ENCODE measurements at regions not wholly inside any gene's neighbourhood (a gene's known extent, or its start where the extent isn't known, plus 50 kb on each side); places are given as distances from the start of the nearest gene placed in this dataset.

- TF ChIP-seq RXRA (IDR thresholded peaks at IDR 0.05; ENCODE audit: insufficient read depth, low read depth, low read length): no peak
- TF ChIP-seq NRF1 (IDR thresholded peaks at IDR 0.05; ENCODE audit: low read depth, low read length): no peak
- TF ChIP-seq GTF2F1 (IDR thresholded peaks at IDR 0.05; ENCODE audit: borderline replicate concordance, low read depth, low read length): no peak
- no peak for TF ChIP-seq BCL11A (IDR thresholded peaks at IDR 0.05; ENCODE audit: low read depth in 2 of 2, low read length in 2 of 2)
- TF ChIP-seq RBBP5 (IDR thresholded peaks at IDR 0.05; ENCODE audit: borderline replicate concordance, low read depth, low read length): no peak
These were observed 96.0 kb upstream of the MAP3K4 start (continued) for GRCh38 chr6:160895562-160895961.
